Effector memory CD4-positive, alpha-beta T cell (primary cell): ENCODE measurements at regions not wholly inside any gene's neighbourhood (a gene's known extent, or its start where the extent isn't known, plus 50 kb on each side); places are given as distances from the start of the nearest gene placed in this dataset.

ENCODE experiments used
- DNase-seq, 3 donors: peaks; one replicate each; pipeline ENCODE4 v3.0.0-alpha.2; 2020
- H3K27ac ChIP-seq: 2 replicates; pipeline ENCODE4 v1.7.0; 2013; ENCODE audit warnings: mild to moderate bottlenecking, low read length, moderate library complexity; ENCODE audit not compliant: insufficient read depth, poor library complexity, severe bottlenecking
- H3K27me3 ChIP-seq: replicated peaks from 2 replicates; pipeline ENCODE4 v1.7.0; 2013; ENCODE audit warnings: mild to moderate bottlenecking, low read length; ENCODE audit not compliant: insufficient read depth, control insufficient read depth, poor library complexity, severe bottlenecking
- H3K36me3 ChIP-seq: 2 replicates; pipeline ENCODE4 v1.7.0; 2013; ENCODE audit warnings: mild to moderate bottlenecking, low read length, moderate library complexity; ENCODE audit not compliant: control insufficient read depth, insufficient read depth
- H3K4me1 ChIP-seq: 2 replicates; pipeline ENCODE4 v1.7.0; 2013; ENCODE audit warnings: low read length, mild to moderate bottlenecking; ENCODE audit not compliant: control insufficient read depth, insufficient read depth, poor library complexity, severe bottlenecking
- H3K4me3 ChIP-seq: 2 replicates; pipeline ENCODE4 v1.7.0; 2013; ENCODE audit warnings: low read length, low read depth, mild to moderate bottlenecking; ENCODE audit not compliant: insufficient read depth, poor library complexity, severe bottlenecking
- H3K9me3 ChIP-seq: 2 replicates; pipeline ENCODE4 v1.7.0; 2013; ENCODE audit warnings: mild to moderate bottlenecking, low read length, moderate library complexity; ENCODE audit not compliant: control insufficient read depth

- H3K4me1 ChIP-seq = no peaks in the 10 kb centered on the region
- no peak for DNase-seq
- H3K27me3 ChIP-seq = no peaks in the 10 kb centered on the region
- no peak overlapping the region for H3K27ac ChIP-seq
- H3K9me3 ChIP-seq = no peaks in the 10 kb centered on the region
- no peak overlapping the region for H3K4me3 ChIP-seq
- H3K36me3 ChIP-seq = no peaks in the 10 kb centered on the region
Observed at GRCh38 chr5:126168785-126169184, 254.4 kb upstream of the GRAMD2B start.

GRCh38 chr5:126171916-126172315 lies 251.3 kb upstream of the GRAMD2B start:
- no peak for DNase-seq
- H3K4me3 ChIP-seq = no peak overlapping the region
- no peak overlapping the region for H3K27ac ChIP-seq

GRCh38 chr5:126172812-126173211 lies 250.4 kb upstream of the GRAMD2B start:
- Histone ChIP-seq H3K27me3 (no peaks in the 10 kb centered on the region), H3K4me1 (no peaks in the 10 kb centered on the region), H3K36me3 (no peaks in the 10 kb centered on the region), H3K9me3 (no peaks in the 10 kb centered on the region), H3K4me3 (no peak overlapping the region), H3K27ac (no peak overlapping the region)
- no peak for DNase-seq

More at GRCh38 chr5:126171916-126172315, 251.3 kb upstream of the GRAMD2B start:
- no peaks in the 10 kb centered on the region for H3K36me3 ChIP-seq
- no peaks in the 10 kb centered on the region for H3K27me3 ChIP-seq
- H3K4me1 ChIP-seq = no peaks in the 10 kb centered on the region
- no peaks in the 10 kb centered on the region for H3K9me3 ChIP-seq

- no peak for DNase-seq
- no peaks in the 10 kb centered on the region for H3K27me3 ChIP-seq
- no peaks in the 10 kb centered on the region for H3K36me3 ChIP-seq
- no peak overlapping the region for H3K27ac ChIP-seq
- no peaks in the 10 kb centered on the region for H3K9me3 ChIP-seq
- no peaks in the 10 kb centered on the region for H3K4me1 ChIP-seq
- H3K4me3 ChIP-seq = no peak overlapping the region
Observed at GRCh38 chr5:126178521-126178920, 244.7 kb upstream of the GRAMD2B start.

- no peaks in the 10 kb centered on the region for H3K9me3 ChIP-seq
Observed at GRCh38 chr5:126182971-126183695, 240.1 kb upstream of the GRAMD2B start.

GRCh38 chr5:126184474-126184873 lies 238.7 kb upstream of the GRAMD2B start:
- DNase-seq = no peak
- H3K9me3 ChIP-seq = no peaks in the 10 kb centered on the region
- no peaks in the 10 kb centered on the region for H3K4me1 ChIP-seq
- no peak overlapping the region for H3K27ac ChIP-seq
- H3K4me3 ChIP-seq = no peak overlapping the region
- H3K27me3 ChIP-seq = no peaks in the 10 kb centered on the region
- H3K36me3 ChIP-seq = no peaks in the 10 kb centered on the region

More at GRCh38 chr5:126182971-126183695, 240.1 kb upstream of the GRAMD2B start:
- Histone ChIP-seq H3K27me3 (no peaks in the 10 kb centered on the region), H3K4me3 (no peak overlapping the region), H3K4me1 (no peaks in the 10 kb centered on the region), H3K27ac (no peak overlapping the region), H3K36me3 (no peaks in the 10 kb centered on the region)
- DNase-seq = no peak

- no peaks in the 10 kb centered on the region for H3K4me1 ChIP-seq
- H3K9me3 ChIP-seq = no peaks in the 10 kb centered on the region
- no peak overlapping the region for H3K4me3 ChIP-seq
- H3K27ac ChIP-seq = no peak overlapping the region
- no peaks in the 10 kb centered on the region for H3K36me3 ChIP-seq
- no peak for DNase-seq
- no peaks in the 10 kb centered on the region for H3K27me3 ChIP-seq
Observed at GRCh38 chr5:126186210-126186609, 237.0 kb upstream of the GRAMD2B start.

GRCh38 chr5:126188804-126189203 lies 234.4 kb upstream of the GRAMD2B start:
- Histone ChIP-seq H3K4me1 (no peaks in the 10 kb centered on the region), H3K4me3 (no peak overlapping the region), H3K9me3 (no peaks in the 10 kb centered on the region), H3K36me3 (no peaks in the 10 kb centered on the region), H3K27me3 (no peaks in the 10 kb centered on the region), H3K27ac (no peak overlapping the region)
- DNase-seq = no peak

- no peak for DNase-seq
Observed at GRCh38 chr5:126189231-126189630, 234.0 kb upstream of the GRAMD2B start.

GRCh38 chr5:126189862-126190261 lies 233.3 kb upstream of the GRAMD2B start:
- no peak overlapping the region for H3K27ac ChIP-seq
- no peaks in the 10 kb centered on the region for H3K36me3 ChIP-seq
- no peak overlapping the region for H3K4me3 ChIP-seq
- H3K9me3 ChIP-seq = no peaks in the 10 kb centered on the region
- H3K4me1 ChIP-seq = no peaks in the 10 kb centered on the region
- no peak for DNase-seq
- no peaks in the 10 kb centered on the region for H3K27me3 ChIP-seq

More at GRCh38 chr5:126189231-126189630, 234.0 kb upstream of the GRAMD2B start:
- no peaks in the 10 kb centered on the region for H3K36me3 ChIP-seq
- H3K4me3 ChIP-seq = no peak overlapping the region
- no peaks in the 10 kb centered on the region for H3K4me1 ChIP-seq
- H3K27me3 ChIP-seq = no peaks in the 10 kb centered on the region
- H3K9me3 ChIP-seq = no peaks in the 10 kb centered on the region
- H3K27ac ChIP-seq = no peak overlapping the region
